AG04449 (cell line): ENCODE measurements at regions not wholly inside any gene's neighbourhood (a gene's known extent, or its start where the extent isn't known, plus 50 kb on each side); places are given as distances from the start of the nearest gene placed in this dataset.

Experiments used
- CTCF ChIA-PET: fragments of 350-600 bp; formaldehyde crosslinking; extraction: SDS; loops from one replicate; lab custom pipeline; 2021; ENCODE audit warnings: antibody characterized with exemption; lab: Yijun Ruan, JAX
- POLR2A ChIA-PET: fragments of 400-600, 350-600 bp; formaldehyde crosslinking; extraction: SDS; loops from one replicate; lab custom pipeline; 2020; ENCODE audit warnings: antibody characterized with exemption, inconsistent platforms; lab: Yijun Ruan, JAX
- DNase-seq: peaks from one replicate; pipeline ENCODE4 v3.0.0-alpha.2; 2010; ENCODE audit warnings: low read depth, low spot score
- H3K4me3 ChIP-seq: 2 replicates; pipeline ENCODE4 v1.5.1; 2011; ENCODE audit warnings: low read depth, mild to moderate bottlenecking, control low read depth, low read length
- TF ChIP-seq, protein P1 (sequence below): IDR thresholded peaks from one replicate; pipeline ENCODE4 v1.5.1; 2011; ENCODE audit warnings: mild to moderate bottlenecking, moderate library complexity, low read length, control low read depth, inconsistent platforms; ENCODE audit not compliant: insufficient read depth; ENCODE audit errors: missing control alignments

- H3K4me3 ChIP-seq: no peak overlapping the region
- POLR2A ChIA-PET: no interaction called here
- CTCF ChIA-PET: no interaction called here
- TF ChIP-seq, protein P1, sequence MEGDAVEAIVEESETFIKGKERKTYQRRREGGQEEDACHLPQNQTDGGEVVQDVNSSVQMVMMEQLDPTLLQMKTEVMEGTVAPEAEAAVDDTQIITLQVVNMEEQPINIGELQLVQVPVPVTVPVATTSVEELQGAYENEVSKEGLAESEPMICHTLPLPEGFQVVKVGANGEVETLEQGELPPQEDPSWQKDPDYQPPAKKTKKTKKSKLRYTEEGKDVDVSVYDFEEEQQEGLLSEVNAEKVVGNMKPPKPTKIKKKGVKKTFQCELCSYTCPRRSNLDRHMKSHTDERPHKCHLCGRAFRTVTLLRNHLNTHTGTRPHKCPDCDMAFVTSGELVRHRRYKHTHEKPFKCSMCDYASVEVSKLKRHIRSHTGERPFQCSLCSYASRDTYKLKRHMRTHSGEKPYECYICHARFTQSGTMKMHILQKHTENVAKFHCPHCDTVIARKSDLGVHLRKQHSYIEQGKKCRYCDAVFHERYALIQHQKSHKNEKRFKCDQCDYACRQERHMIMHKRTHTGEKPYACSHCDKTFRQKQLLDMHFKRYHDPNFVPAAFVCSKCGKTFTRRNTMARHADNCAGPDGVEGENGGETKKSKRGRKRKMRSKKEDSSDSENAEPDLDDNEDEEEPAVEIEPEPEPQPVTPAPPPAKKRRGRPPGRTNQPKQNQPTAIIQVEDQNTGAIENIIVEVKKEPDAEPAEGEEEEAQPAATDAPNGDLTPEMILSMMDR: no peak
- DNase-seq: no peak
Measured at GRCh38 chr18:30754846-30755245, 287.7 kb downstream of the DSC3 start.

DNA sequence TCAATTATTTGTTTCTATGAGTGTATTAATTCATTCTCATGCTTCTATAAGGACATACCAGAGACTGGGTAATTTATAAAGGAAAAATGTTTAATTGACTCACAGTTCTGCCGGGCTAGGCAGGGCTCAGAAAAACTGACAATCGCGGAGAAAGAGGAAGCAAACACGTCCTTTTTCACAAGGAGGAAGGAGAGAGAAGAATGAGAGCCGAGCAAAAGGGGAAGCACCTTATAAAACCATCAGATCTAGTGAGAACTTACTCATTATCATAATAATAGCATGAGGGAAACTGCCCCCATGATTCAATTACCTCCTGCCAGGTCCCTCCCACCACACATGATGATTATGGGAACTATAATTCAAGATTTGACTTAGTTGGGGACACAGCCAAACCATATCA is 294.0 kb downstream of the DSC3 start:
- POLR2A ChIA-PET: no interaction called here
- H3K4me3 ChIP-seq: no peak overlapping the region
- no peak for DNase-seq
- CTCF ChIA-PET: no interaction called here
- TF ChIP-seq, protein P1: no peak

- ChIA-PET POLR2A (no interaction called here), CTCF (no interaction called here)
- DNase-seq: no peak
- TF ChIP-seq, protein P1: no peak
- H3K4me3 ChIP-seq: no peak overlapping the region
Measured at GRCh38 chr18:30746224-30746623, 296.3 kb downstream of the DSC3 start.

- TF ChIP-seq, protein P1: no peak
- POLR2A ChIA-PET: no interaction called here
- no peak overlapping the region for H3K4me3 ChIP-seq
- CTCF ChIA-PET: no interaction called here
- no peak for DNase-seq
Measured at GRCh38 chr18:30743033-30743432, 299.5 kb downstream of the DSC3 start.

DNA sequence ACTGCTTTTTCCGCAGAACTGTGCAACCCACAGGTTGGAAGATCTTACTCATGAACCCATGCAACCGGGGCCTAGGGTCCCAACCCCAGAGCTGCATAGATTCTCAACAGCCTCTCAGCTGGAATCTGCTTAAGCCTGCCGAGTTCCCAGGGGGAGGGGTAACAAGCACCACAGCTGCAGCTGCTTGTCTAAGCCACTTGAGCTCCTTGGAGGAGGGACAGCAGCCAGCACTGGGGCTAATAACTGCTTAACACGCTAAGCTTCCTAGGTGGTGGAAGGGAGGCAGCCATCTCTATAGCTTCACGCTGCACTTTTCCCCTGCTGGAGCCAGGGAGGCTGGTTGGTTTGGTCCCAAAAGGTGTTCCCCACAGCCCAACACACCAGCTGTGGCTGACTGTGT is 311.6 kb downstream of the DSC3 start:
- DNase-seq: no peak
- POLR2A ChIA-PET: no interaction called here
- CTCF ChIA-PET: no interaction called here
- no peak overlapping the region for H3K4me3 ChIP-seq
- TF ChIP-seq, protein P1: no peak

GRCh38 chr18:30727849-30728248 is 314.7 kb downstream of the DSC3 start:
- CTCF ChIA-PET: no interaction called here
- TF ChIP-seq, protein P1: no peak
- POLR2A ChIA-PET: no interaction called here
- DNase-seq: no peak
- no peak overlapping the region for H3K4me3 ChIP-seq
